ENCODE measurements at regions not wholly inside any gene's neighbourhood (a gene's known extent, or its start where the extent isn't known, plus 50 kb on each side); places are given as distances from the start of the nearest gene placed in this dataset.

DNA sequence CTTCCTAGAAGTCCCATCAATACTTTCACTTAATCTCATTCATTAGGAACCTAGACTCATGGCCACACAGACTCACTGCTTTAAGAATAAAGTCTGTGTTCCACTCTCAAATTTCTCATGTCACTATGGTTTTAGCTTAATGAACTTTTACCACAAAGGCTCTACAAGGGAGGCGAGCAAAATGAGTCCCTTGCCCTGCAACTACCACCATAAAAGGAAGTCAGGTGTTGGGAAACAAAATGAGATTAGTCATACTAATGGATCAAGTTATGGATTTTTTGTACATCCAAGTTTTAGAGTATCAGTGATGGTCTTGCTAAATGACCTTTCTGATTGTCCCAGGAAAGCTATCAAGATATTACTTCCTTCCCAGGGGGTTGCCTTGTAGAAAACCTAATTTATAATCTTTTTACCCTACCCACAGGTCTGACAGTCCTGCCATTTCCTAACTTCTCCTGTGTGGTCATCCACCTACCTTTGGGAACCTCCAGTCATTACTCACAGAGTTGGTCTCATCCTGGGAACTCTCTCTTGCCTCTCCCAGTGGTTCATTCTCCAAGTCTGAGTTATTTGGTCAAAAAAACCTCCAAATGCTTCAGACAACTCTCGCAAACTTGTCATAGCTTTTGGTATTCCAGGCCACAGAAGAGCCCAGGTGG, 51.8 kb upstream of the SLC16A1 start:
- Mint-ChIP-seq H3K36me3 (peaks cover 0 to 31% (median 11%) of the 10 kb centered on the region in 5 donors), H3K9me3 (no peaks in the 10 kb centered on the region), H3K4me1 (peaks cover 0 to 9% (median 0%) of the 10 kb centered on the region in 7 donors), H3K27ac (no peak overlapping the region), H3K4me3 (no peak overlapping the region), H3K27me3 (no peaks in the 10 kb centered on the region)
- H3K4me3 ChIP-seq (ENCODE audit: low read length) = no peak overlapping the region
- H3K9me3 ChIP-seq (ENCODE audit: control insufficient read depth in 2 of 3, low read length in 3 of 3) = no peaks in the 10 kb centered on the region
- H3K4me1 ChIP-seq (ENCODE audit: control insufficient read depth in 2 of 2, insufficient read depth in 2 of 2, low read length in 2 of 2) = no peaks in the 10 kb centered on the region
- no peak overlapping the region for H3K27ac ChIP-seq (ENCODE audit: low read depth, low read length)
- intact Hi-C loops (cut with micrococcal nuclease) = no loop called here
- ChIA-PET POLR2A (no interaction called here), CTCF (interaction anchor here (0.5 kb wide), 1 partner anchor 13 kb away, joined by 3 read pairs; no protein-coding TSS in a partner anchor)
- H3K27me3 ChIP-seq (ENCODE audit: control insufficient read depth in 2 of 2, insufficient read depth in 2 of 2, low read length in 2 of 2) = no peaks in the 10 kb centered on the region
- no peaks in the 10 kb centered on the region for H3K36me3 ChIP-seq (ENCODE audit: control insufficient read depth in 2 of 3, insufficient read depth in 3 of 3, low read length in 3 of 3)
- no peak for DNase-seq
- no peak for ATAC-seq

DNA sequence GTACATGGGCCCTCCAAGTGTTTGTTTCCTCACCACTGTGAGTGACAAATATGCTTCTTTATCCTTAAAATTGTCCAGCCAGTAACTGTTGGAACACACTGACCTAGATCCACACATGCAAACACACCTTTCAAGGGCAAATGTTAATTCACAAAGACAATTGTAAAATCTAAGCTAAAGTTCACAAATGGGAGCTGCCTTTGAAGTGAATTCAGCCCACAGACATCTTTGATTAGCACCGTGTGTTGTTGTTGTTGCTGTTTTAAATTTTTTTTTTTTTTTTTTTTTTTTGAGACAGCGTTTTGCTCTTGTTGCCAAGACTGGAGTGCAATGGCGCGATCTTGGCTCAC, 52.3 kb upstream of the SLC16A1 start:
- Histone ChIP-seq H3K27ac (ENCODE audit: low read depth, low read length) (no peak overlapping the region), H3K9me3 (ENCODE audit: control insufficient read depth in 2 of 3, low read length in 3 of 3) (no peaks in the 10 kb centered on the region), H3K27me3 (ENCODE audit: control insufficient read depth in 2 of 2, insufficient read depth in 2 of 2, low read length in 2 of 2) (no peaks in the 10 kb centered on the region), H3K36me3 (ENCODE audit: control insufficient read depth in 2 of 3, insufficient read depth in 3 of 3, low read length in 3 of 3) (no peaks in the 10 kb centered on the region), H3K4me3 (ENCODE audit: low read length) (no peak overlapping the region), H3K4me1 (ENCODE audit: control insufficient read depth in 2 of 2, insufficient read depth in 2 of 2, low read length in 2 of 2) (no peaks in the 10 kb centered on the region)
- intact Hi-C loops (cut with micrococcal nuclease) = no loop called here
- peaks cover 0 to 10% (median 0%) of the 10 kb centered on the region in 7 donors for H3K4me1 Mint-ChIP-seq
- H3K9me3 Mint-ChIP-seq = no peaks in the 10 kb centered on the region
- no peak overlapping the region for H3K4me3 Mint-ChIP-seq
- H3K27ac Mint-ChIP-seq = no peak overlapping the region
- POLR2A ChIA-PET = no interaction called here
- CTCF ChIA-PET = no interaction called here
- DNase-seq (no peak), ATAC-seq (no peak)
- H3K27me3 Mint-ChIP-seq = no peaks in the 10 kb centered on the region
- H3K36me3 Mint-ChIP-seq = peaks cover 0 to 30% (median 11%) of the 10 kb centered on the region in 5 donors

DNA sequence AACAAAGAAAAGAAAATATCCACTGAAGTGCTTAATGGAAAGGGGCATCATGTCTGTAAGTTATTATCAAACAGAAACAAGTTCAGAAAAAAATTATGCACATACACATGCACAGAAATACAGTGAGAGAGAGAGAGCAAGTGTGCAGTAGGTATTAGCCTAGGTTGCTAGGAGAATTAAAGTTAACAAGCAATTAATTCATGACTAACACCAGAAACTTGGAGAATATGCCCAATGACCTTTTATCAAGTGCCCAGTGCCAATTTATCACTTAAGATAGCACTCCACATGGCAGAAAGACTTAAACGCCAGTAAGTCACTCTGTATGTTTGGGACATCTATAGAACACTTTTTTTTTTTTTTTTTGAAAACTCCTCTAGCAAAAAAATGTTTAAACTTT, 56.2 kb upstream of the SLC16A1 start:
- no peaks in the 10 kb centered on the region for H3K9me3 Mint-ChIP-seq
- ChIA-PET POLR2A (no interaction called here), CTCF (no interaction called here)
- Histone ChIP-seq H3K4me3 (ENCODE audit: low read length) (no peak overlapping the region), H3K9me3 (ENCODE audit: control insufficient read depth in 2 of 3, low read length in 3 of 3) (no peaks in the 10 kb centered on the region), H3K36me3 (ENCODE audit: control insufficient read depth in 2 of 3, insufficient read depth in 3 of 3, low read length in 3 of 3) (no peaks in the 10 kb centered on the region), H3K27ac (ENCODE audit: low read depth, low read length) (no peak overlapping the region), H3K4me1 (ENCODE audit: control insufficient read depth in 2 of 2, insufficient read depth in 2 of 2, low read length in 2 of 2) (no peaks in the 10 kb centered on the region), H3K27me3 (ENCODE audit: control insufficient read depth in 2 of 2, insufficient read depth in 2 of 2, low read length in 2 of 2) (no peaks in the 10 kb centered on the region)
- H3K27me3 Mint-ChIP-seq = no peaks in the 10 kb centered on the region
- DNase-seq = no peak
- no peak for ATAC-seq
- intact Hi-C loops (cut with micrococcal nuclease) = no loop called here
- H3K27ac Mint-ChIP-seq = peak overlapping the region in 1 of 9 donors; percentile 6
- peaks cover 0 to 16% (median 10%) of the 10 kb centered on the region in 5 donors for H3K36me3 Mint-ChIP-seq
- H3K4me1 Mint-ChIP-seq = peaks cover 0 to 10% (median 0%) of the 10 kb centered on the region in 7 donors
- H3K4me3 Mint-ChIP-seq = no peak overlapping the region

DNA sequence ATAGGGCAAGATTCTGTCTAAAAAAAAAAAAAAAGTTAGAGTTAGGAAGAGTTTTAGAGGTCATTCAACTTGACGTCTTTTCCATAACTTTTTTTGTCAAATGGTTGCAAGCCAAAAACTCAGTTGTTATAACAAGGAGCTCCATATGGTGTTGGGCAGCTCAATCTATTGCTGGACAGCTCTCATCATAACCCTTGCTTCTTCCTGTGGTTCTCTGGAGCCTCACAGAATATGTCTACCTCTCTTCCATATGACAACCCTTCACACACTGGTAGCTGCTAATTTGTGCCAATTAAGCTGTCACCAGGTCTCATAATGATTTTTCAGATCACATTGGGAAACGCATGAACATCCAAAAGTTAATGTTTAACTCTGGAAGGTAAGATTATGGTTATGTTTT, 57.8 kb upstream of the SLC16A1 start:
- ChIA-PET CTCF (interaction anchor here (0.7 kb wide), 1 partner anchor 59 kb away, joined by 3 read pairs; no protein-coding TSS in a partner anchor), POLR2A (no interaction called here)
- Mint-ChIP-seq H3K27me3 (no peaks in the 10 kb centered on the region), H3K9me3 (no peaks in the 10 kb centered on the region), H3K36me3 (peaks cover 0 to 3% (median 3%) of the 10 kb centered on the region in 5 donors), H3K4me3 (no peak overlapping the region), H3K27ac (no peak overlapping the region), H3K4me1 (peaks cover 0 to 10% (median 0%) of the 10 kb centered on the region in 7 donors)
- H3K27me3 ChIP-seq (ENCODE audit: control insufficient read depth in 2 of 2, insufficient read depth in 2 of 2, low read length in 2 of 2) = no peaks in the 10 kb centered on the region
- no peaks in the 10 kb centered on the region for H3K9me3 ChIP-seq (ENCODE audit: control insufficient read depth in 2 of 3, low read length in 3 of 3)
- DNase-seq (no peak), ATAC-seq (no peak)
- no peak overlapping the region for H3K4me3 ChIP-seq (ENCODE audit: low read length)
- no peaks in the 10 kb centered on the region for H3K4me1 ChIP-seq (ENCODE audit: control insufficient read depth in 2 of 2, insufficient read depth in 2 of 2, low read length in 2 of 2)
- no peak overlapping the region for H3K27ac ChIP-seq (ENCODE audit: low read depth, low read length)
- intact Hi-C loops (cut with micrococcal nuclease) = no loop called here
- H3K36me3 ChIP-seq (ENCODE audit: control insufficient read depth in 2 of 3, insufficient read depth in 3 of 3, low read length in 3 of 3) = no peaks in the 10 kb centered on the region

DNA sequence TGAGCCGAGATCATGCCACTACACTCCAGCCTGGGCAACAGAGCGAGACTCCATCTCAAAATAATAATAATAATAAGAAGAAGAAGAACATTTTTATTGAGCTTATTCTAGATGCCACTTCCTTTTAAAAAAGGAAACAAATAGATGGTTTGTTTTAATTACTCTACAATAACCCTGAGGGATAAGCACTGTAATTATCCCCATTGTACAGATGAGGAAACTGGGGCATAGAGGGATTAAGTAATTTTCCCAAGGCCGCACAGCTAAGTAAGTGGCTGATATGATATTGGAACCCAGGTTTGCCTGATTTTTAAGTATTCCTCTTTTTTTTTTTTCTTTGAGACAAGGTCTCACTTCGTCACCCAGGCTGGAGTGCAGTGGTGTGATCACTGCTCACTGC, 58.5 kb upstream of the LRIG2 start:
- H3K27ac ChIP-seq (ENCODE audit: low read depth, low read length) = no peak overlapping the region
- no peaks in the 10 kb centered on the region for H3K9me3 Mint-ChIP-seq
- DNase-seq = no peak
- H3K27ac Mint-ChIP-seq = no peak overlapping the region
- no peak overlapping the region for H3K4me3 Mint-ChIP-seq
- H3K4me3 ChIP-seq (ENCODE audit: low read length) = no peak overlapping the region
- peaks cover 0 to 10% (median 0%) of the 10 kb centered on the region in 7 donors for H3K4me1 Mint-ChIP-seq
- intact Hi-C loops (cut with micrococcal nuclease) = no loop called here
- no peak for ATAC-seq
- CTCF ChIA-PET = no interaction called here
- POLR2A ChIA-PET = no interaction called here
- peaks cover 0 to 3% (median 3%) of the 10 kb centered on the region in 5 donors for H3K36me3 Mint-ChIP-seq
- no peaks in the 10 kb centered on the region for H3K4me1 ChIP-seq (ENCODE audit: control insufficient read depth in 2 of 2, insufficient read depth in 2 of 2, low read length in 2 of 2)
- no peaks in the 10 kb centered on the region for H3K36me3 ChIP-seq (ENCODE audit: control insufficient read depth in 2 of 3, insufficient read depth in 3 of 3, low read length in 3 of 3)
- no peaks in the 10 kb centered on the region for H3K27me3 ChIP-seq (ENCODE audit: control insufficient read depth in 2 of 2, insufficient read depth in 2 of 2, low read length in 2 of 2)
- no peaks in the 10 kb centered on the region for H3K27me3 Mint-ChIP-seq
- H3K9me3 ChIP-seq (ENCODE audit: control insufficient read depth in 2 of 3, low read length in 3 of 3) = no peaks in the 10 kb centered on the region

DNA sequence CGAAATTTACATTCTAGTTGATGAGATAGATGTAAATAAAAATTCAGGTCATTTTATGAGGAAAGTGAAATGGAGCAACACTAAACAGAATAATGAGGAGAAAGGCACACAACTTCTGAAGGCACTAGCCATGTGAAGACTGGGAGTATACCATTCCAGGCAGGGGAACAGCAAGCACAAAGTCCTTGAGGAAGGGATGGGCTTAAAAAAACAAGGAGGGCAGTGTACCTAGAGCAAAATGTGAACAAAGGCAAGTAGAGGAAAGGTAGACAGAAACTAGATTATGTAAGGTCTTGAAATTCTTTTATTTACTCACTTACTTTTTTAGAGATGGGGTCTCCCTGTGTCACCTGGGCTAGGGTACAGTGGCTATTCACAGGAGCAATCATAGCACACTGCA, 54.1 kb upstream of the LRIG2 start:
- H3K36me3 ChIP-seq (ENCODE audit: control insufficient read depth in 2 of 3, insufficient read depth in 3 of 3, low read length in 3 of 3) = no peaks in the 10 kb centered on the region
- DNase-seq (no peak), ATAC-seq (no peak)
- CTCF ChIA-PET = no interaction called here
- no peaks in the 10 kb centered on the region for H3K9me3 ChIP-seq (ENCODE audit: control insufficient read depth in 2 of 3, low read length in 3 of 3)
- H3K4me3 ChIP-seq (ENCODE audit: low read length) = no peak overlapping the region
- POLR2A ChIA-PET = no interaction called here
- peaks cover 0 to 4% (median 0%) of the 10 kb centered on the region in 7 donors for H3K4me1 Mint-ChIP-seq
- H3K27me3 ChIP-seq (ENCODE audit: control insufficient read depth in 2 of 2, insufficient read depth in 2 of 2, low read length in 2 of 2) = no peaks in the 10 kb centered on the region
- H3K27me3 Mint-ChIP-seq = no peaks in the 10 kb centered on the region
- H3K4me3 Mint-ChIP-seq = no peak overlapping the region
- intact Hi-C loops (cut with micrococcal nuclease) = no loop called here
- no peaks in the 10 kb centered on the region for H3K9me3 Mint-ChIP-seq
- H3K27ac ChIP-seq (ENCODE audit: low read depth, low read length) = no peak overlapping the region
- H3K4me1 ChIP-seq (ENCODE audit: control insufficient read depth in 2 of 2, insufficient read depth in 2 of 2, low read length in 2 of 2) = no peaks in the 10 kb centered on the region
- H3K36me3 Mint-ChIP-seq = peaks cover 0 to 4% (median 0%) of the 10 kb centered on the region in 5 donors
- peak overlapping the region in 1 of 9 donors; percentile 60 for H3K27ac Mint-ChIP-seq

DNA sequence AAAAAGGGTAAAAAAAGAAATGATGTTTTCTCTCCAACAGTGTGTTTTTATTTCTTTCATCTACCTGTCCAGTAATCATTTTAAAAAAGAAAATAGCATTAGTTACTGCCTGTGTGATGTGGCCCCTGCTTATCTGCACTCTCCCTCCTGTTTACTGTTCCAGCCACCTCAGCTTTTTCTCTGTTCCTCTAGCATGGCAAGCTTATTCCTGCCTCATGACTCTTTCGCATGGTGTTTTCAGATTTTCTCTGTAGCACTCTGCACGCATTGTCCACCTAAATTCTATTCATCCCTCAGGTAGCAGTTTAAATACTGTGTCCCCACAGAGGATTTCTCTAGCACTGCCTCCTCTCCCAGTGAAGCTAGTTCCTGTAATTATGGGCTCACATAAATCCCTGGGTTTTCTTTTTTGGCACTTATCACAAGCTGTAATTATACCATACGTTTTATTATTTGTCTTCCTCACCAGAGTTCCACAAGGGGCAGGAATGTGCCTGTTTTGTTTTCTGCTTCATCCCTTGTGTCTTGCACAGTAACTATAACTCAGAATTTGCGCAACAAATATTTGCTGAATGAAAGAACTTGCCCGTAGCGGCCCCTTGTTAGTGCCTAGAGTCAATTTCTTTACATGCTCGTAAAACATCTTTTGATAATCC, 51.4 kb upstream of the LRIG2 start:
- intact Hi-C loops (cut with micrococcal nuclease) = no loop called here
- DNase-seq (no peak), ATAC-seq (no peak)
- no peaks in the 10 kb centered on the region for H3K4me1 ChIP-seq (ENCODE audit: control insufficient read depth in 2 of 2, insufficient read depth in 2 of 2, low read length in 2 of 2)
- no peak overlapping the region for H3K27ac ChIP-seq (ENCODE audit: low read depth, low read length)
- H3K27me3 ChIP-seq (ENCODE audit: control insufficient read depth in 2 of 2, insufficient read depth in 2 of 2, low read length in 2 of 2) = no peaks in the 10 kb centered on the region
- H3K4me3 ChIP-seq (ENCODE audit: low read length) = no peak overlapping the region
- CTCF ChIA-PET = no interaction called here
- H3K36me3 ChIP-seq (ENCODE audit: control insufficient read depth in 2 of 3, insufficient read depth in 3 of 3, low read length in 3 of 3) = no peaks in the 10 kb centered on the region
- Mint-ChIP-seq H3K9me3 (no peaks in the 10 kb centered on the region), H3K4me1 (peaks cover 0 to 4% (median 0%) of the 10 kb centered on the region in 7 donors), H3K27ac (peak overlapping the region in 1 of 9 donors; percentile 4), H3K27me3 (no peaks in the 10 kb centered on the region), H3K36me3 (peaks cover 0 to 12% (median 0%) of the 10 kb centered on the region in 5 donors), H3K4me3 (no peak overlapping the region)
- POLR2A ChIA-PET = interaction anchor here (0.6 kb wide), 1 partner anchor 40 kb away, joined by 3 read pairs; no protein-coding TSS in a partner anchor
- H3K9me3 ChIP-seq (ENCODE audit: control insufficient read depth in 2 of 3, low read length in 3 of 3) = no peaks in the 10 kb centered on the region

Measured in naive thymus-derived CD4-positive, alpha-beta T cell (primary cell).